GM12878 (cell line): ENCODE measurements at regions not wholly inside any gene's neighbourhood (a gene's known extent, or its start where the extent isn't known, plus 50 kb on each side); places are given as distances from the start of the nearest gene placed in this dataset.

Experiments used
- CHD1 ChIP-seq: IDR thresholded peaks from 2 replicates; pipeline ENCODE4 v1.6.1; 2012; ENCODE audit warnings: low read depth, low read length, improper control_type of control experiment
- KAT2A ChIP-seq: conservative IDR thresholded peaks from 2 replicates; pipeline ENCODE4 v1.6.1; 2011; ENCODE audit warnings: low read depth, low read length; ENCODE audit not compliant: control insufficient read depth
- NFYB ChIP-seq: IDR thresholded peaks from 2 replicates; pipeline ENCODE4 v1.6.1; 2011; ENCODE audit warnings: low read depth, mild to moderate bottlenecking, low read length, improper control_type of control experiment, moderate library complexity; ENCODE audit not compliant: insufficient read depth
- NR2C2 ChIP-seq: IDR thresholded peaks from 2 replicates; pipeline ENCODE4 v1.6.1; 2011; ENCODE audit warnings: borderline replicate concordance, low read depth; ENCODE audit not compliant: control insufficient read depth, insufficient read length
- TCF3 ChIP-seq: IDR thresholded peaks from 2 replicates; pipeline ENCODE4 v1.6.1; 2012; ENCODE audit warnings: low read depth, mild to moderate bottlenecking, low read length, borderline replicate concordance; ENCODE audit not compliant: insufficient read depth
- ZBED1 ChIP-seq: IDR thresholded peaks from 2 replicates; pipeline ENCODE4 v1.6.1; 2016; ENCODE audit warnings: borderline replicate concordance
- ZBTB11 ChIP-seq: fragments of 450-650 bp; formaldehyde crosslinking; IDR thresholded peaks from 2 replicates; pipeline ENCODE4 v1.5.0; 2022; ENCODE audit warnings: mild to moderate bottlenecking, missing genetic modification characterization
- ZBTB4 ChIP-seq: fragments of 450-650 bp; formaldehyde crosslinking; IDR thresholded peaks from 2 replicates; pipeline ENCODE4 v1.4.0; 2022; ENCODE audit warnings: mild to moderate bottlenecking, moderate library complexity

- TF ChIP-seq ZBTB4 (CRISPR knock-in tag) (no peak), CHD1 (no peak), KAT2A (no peak), ZBED1 (no peak), ZBTB11 (CRISPR knock-in tag) (no peak), TCF3 (no peak), NR2C2 (no peak), NFYB (no peak)
Observed at GRCh38 chrX:20712811-20713210, 446.1 kb upstream of the RPS6KA3 start (continued).
